H1 (cell line): ENCODE measurements at regions not wholly inside any gene's neighbourhood (a gene's known extent, or its start where the extent isn't known, plus 50 kb on each side); places are given as distances from the start of the nearest gene placed in this dataset.

Experiments used
- CTCF ChIA-PET: fragments of 300-600 bp; sonication (Branson Sonifier 250); formaldehyde crosslinking; loops from one replicate; lab custom pipeline; 2021; ENCODE audit not compliant: partially characterized antibody; lab: Charles Lee
- POLR2A ChIA-PET: fragments of 300-600 bp; sonication (Branson Sonifier 250); formaldehyde crosslinking; loops from one replicate; lab custom pipeline; 2021; ENCODE audit warnings: inconsistent platforms; ENCODE audit not compliant: partially characterized antibody; lab: Charles Lee
- DNase-seq, 2 experiments: peaks; one replicate each; pipeline versions ENCODE4 v3.0.0 to v3.0.0-alpha.2; 2010 to 2022; ENCODE audit warnings: low spot score in 2 of 2, low read depth in 1 of 2, mixed read lengths in 1 of 2
- FAIRE-seq: peaks from 2 replicates; lab custom pipeline; 2011; peaks lifted over from hg19 to GRCh38; lab: Jason Lieb, UNC
- H2AFZ ChIP-seq: 2 replicates; pipeline ENCODE4 v1.8.1; 2012; ENCODE audit warnings: low read length, inconsistent platforms
- H2AK5ac ChIP-seq: 2 replicates; pipeline ENCODE4 v1.6.1; 2013; ENCODE audit warnings: low read depth, low read length
- H2BK120ac ChIP-seq: replicated peaks from 2 replicates; pipeline ENCODE3; 2013; ENCODE audit warnings: low read depth, low read length, inconsistent platforms
- H2BK12ac ChIP-seq: 2 replicates; pipeline ENCODE4 v1.6.1; 2013; ENCODE audit warnings: low read depth, low read length
- H2BK15ac ChIP-seq: 2 replicates; pipeline ENCODE4 v1.6.1; 2013; ENCODE audit warnings: low read length
- H2BK20ac ChIP-seq: 2 replicates; pipeline ENCODE4 v1.6.1; 2013; ENCODE audit warnings: low read length
- H2BK5ac ChIP-seq: 2 replicates; pipeline ENCODE4 v1.6.1; 2013; ENCODE audit warnings: low read depth, low read length
- H3K14ac ChIP-seq: 2 replicates; pipeline ENCODE4 v1.6.1; 2013; ENCODE audit warnings: inconsistent platforms; ENCODE audit not compliant: insufficient read length
- H3K18ac ChIP-seq: 2 replicates; pipeline ENCODE4 v1.6.1; 2013; ENCODE audit warnings: low read length; ENCODE audit errors: extremely low read depth
- H3K23ac ChIP-seq: 2 replicates; pipeline ENCODE4 v1.6.1; 2013; ENCODE audit warnings: inconsistent platforms; ENCODE audit not compliant: insufficient read length
- H3K23me2 ChIP-seq: 2 replicates; pipeline ENCODE4 v1.6.1; 2013; ENCODE audit warnings: low read depth, low read length
- H3K27ac ChIP-seq: 2 replicates; pipeline ENCODE4 v1.6.1; 2011; ENCODE audit warnings: low read depth, low read length, inconsistent platforms
- H3K27me3 ChIP-seq, 4 experiments: replicated peaks in 1 of 4; 1 replicate in 1 of 4; 2 replicates in 3 of 4; pipeline versions ENCODE4 v1.6.1 to v1.8.1; 2011 to 2013; ENCODE audit warnings: low read length in 3 of 4, mild to moderate bottlenecking in 3 of 4, inconsistent platforms in 2 of 4, mixed read lengths in 2 of 4, moderate library complexity in 1 of 4; ENCODE audit not compliant: control insufficient read depth in 3 of 4, insufficient read depth in 3 of 4; ENCODE audit errors: extremely low read depth in 1 of 4
- H3K36me3 ChIP-seq, 4 experiments: 2 replicates each; pipeline versions ENCODE4 v1.6.1 to v1.8.1; 2011 to 2013; ENCODE audit warnings: mild to moderate bottlenecking in 4 of 4, low read length in 3 of 4, moderate library complexity in 2 of 4, control low read depth in 1 of 4, inconsistent platforms in 1 of 4; ENCODE audit not compliant: insufficient read depth in 4 of 4, control insufficient read depth in 2 of 4
- H3K4ac ChIP-seq: replicated peaks from 2 replicates; pipeline ENCODE3; 2013; ENCODE audit warnings: low read length, low read depth, mixed read lengths, inconsistent platforms; ENCODE audit not compliant: insufficient read length
- H3K4me1 ChIP-seq, 4 experiments: replicated peaks in 1 of 4; 1 replicate in 1 of 4; 2 replicates in 3 of 4; pipeline versions ENCODE4 v1.6.1 to v1.8.1; 2011 to 2013; ENCODE audit warnings: low read length in 3 of 4, inconsistent platforms in 2 of 4, mixed read lengths in 1 of 4; ENCODE audit not compliant: insufficient read depth in 4 of 4, control insufficient read depth in 3 of 4
- H3K4me2 ChIP-seq, 2 experiments: 2 replicates each; pipeline versions ENCODE4 v1.6.1 to v1.8.1; 2011 to 2013; ENCODE audit warnings: low read depth in 2 of 2, low read length in 2 of 2, control low read depth in 1 of 2, inconsistent platforms in 1 of 2, mild to moderate bottlenecking in 1 of 2; ENCODE audit not compliant: insufficient read depth in 1 of 2
- H3K4me3 ChIP-seq, 4 experiments: fragments of 200-600, 300-600 bp in 1 of 4; sonication (generic), shearing (Covaris generic), sonication (Bioruptor Twin) in 1 of 4; 2 replicates each; pipeline versions ENCODE4 v1.5.1 to v1.8.1; 2011 to 2016; ENCODE audit warnings: low read length in 4 of 4, low read depth in 3 of 4, control low read depth in 2 of 4, inconsistent platforms in 2 of 4, mild to moderate bottlenecking in 2 of 4, mixed read lengths in 1 of 4, moderate library complexity in 1 of 4; ENCODE audit not compliant: insufficient read depth in 2 of 4; ENCODE audit errors: extremely low read depth in 1 of 4
- H3K56ac ChIP-seq: replicated peaks from 2 replicates; pipeline ENCODE3; 2013; ENCODE audit warnings: low read depth, mild to moderate bottlenecking, mixed read lengths, low read length, inconsistent platforms; ENCODE audit not compliant: insufficient read length
- H3K79me1 ChIP-seq: 2 replicates; pipeline ENCODE4 v1.6.1; 2013; ENCODE audit warnings: low read depth, low read length, control low read depth
- H3K79me2 ChIP-seq, 2 experiments: 2 replicates each; pipeline versions ENCODE4 v1.6.1 to v1.8.1; 2012 to 2013; ENCODE audit warnings: low read length in 2 of 2, mild to moderate bottlenecking in 2 of 2, inconsistent platforms in 1 of 2; ENCODE audit not compliant: insufficient read depth in 2 of 2, control insufficient read depth in 1 of 2
- H3K9ac ChIP-seq, 4 experiments: replicated peaks in 1 of 4; 1 replicate in 1 of 4; 2 replicates in 3 of 4; pipeline versions ENCODE4 v1.6.1 to v1.8.1; 2011 to 2013; ENCODE audit warnings: low read depth in 3 of 4, low read length in 3 of 4, control low read depth in 2 of 4, mild to moderate bottlenecking in 2 of 4, moderate library complexity in 2 of 4, inconsistent platforms in 1 of 4; ENCODE audit errors: extremely low read depth in 1 of 4
- H3K9me3 ChIP-seq, 2 experiments: 2 replicates each; pipeline versions ENCODE4 v1.6.1 to v1.8.1; 2012 to 2013; ENCODE audit warnings: mild to moderate bottlenecking in 2 of 2, moderate library complexity in 2 of 2, control low read depth in 1 of 2, inconsistent platforms in 1 of 2, low read depth in 1 of 2, low read length in 1 of 2, mixed read lengths in 1 of 2; ENCODE audit not compliant: insufficient read depth in 2 of 2
- H4K20me1 ChIP-seq, 2 experiments: replicated peaks in 1 of 2; 2 replicates each; pipeline versions ENCODE3 to v1.8.1; 2011 to 2013; ENCODE audit warnings: inconsistent platforms in 2 of 2, low read length in 2 of 2, mild to moderate bottlenecking in 1 of 2; ENCODE audit not compliant: insufficient read depth in 2 of 2, control insufficient read depth in 1 of 2
- H4K5ac ChIP-seq: 2 replicates; pipeline ENCODE4 v1.6.1; 2013; ENCODE audit warnings: low read length, low read depth, mixed read lengths, inconsistent platforms; ENCODE audit not compliant: insufficient read length
- H4K8ac ChIP-seq: 2 replicates; pipeline ENCODE4 v1.8.0; 2013; ENCODE audit warnings: mild to moderate bottlenecking, moderate library complexity, low read length, inconsistent platforms; ENCODE audit not compliant: insufficient read depth; ENCODE audit errors: extremely low read depth
- H4K91ac ChIP-seq: replicated peaks from 2 replicates; pipeline ENCODE3; 2013; ENCODE audit warnings: low read length, mixed read lengths, inconsistent platforms; ENCODE audit not compliant: insufficient read length
- ASH2L ChIP-seq: fragments of 200-600, 300-600 bp; sonication (generic); IDR thresholded peaks from one replicate; pipeline ENCODE4 v1.7.1; 2017; ENCODE audit warnings: low read length
- BACH1 ChIP-seq: IDR thresholded peaks from 2 replicates; pipeline ENCODE4 v1.6.1; 2012; ENCODE audit warnings: low read length, improper control_type of control experiment
- CREB1 ChIP-seq: IDR thresholded peaks from 2 replicates; pipeline ENCODE4 v1.6.1; 2012; ENCODE audit warnings: inconsistent platforms
- KDM1A ChIP-seq: fragments of 200-600, 300-600 bp; sonication (generic); IDR thresholded peaks from 2 replicates; pipeline ENCODE4 v1.7.1; 2016; ENCODE audit warnings: mild to moderate bottlenecking, low read length, borderline replicate concordance
- KDM4A ChIP-seq: IDR thresholded peaks from one replicate; pipeline ENCODE4 v1.7.1; 2012; ENCODE audit warnings: low read depth, mild to moderate bottlenecking, moderate library complexity, low read length, inconsistent platforms; ENCODE audit not compliant: severe bottlenecking
- NANOG ChIP-seq: IDR thresholded peaks from 2 replicates; pipeline ENCODE4 v1.6.1; 2011; ENCODE audit warnings: low read length, low read depth, mild to moderate bottlenecking, inconsistent platforms; ENCODE audit not compliant: insufficient read depth, poor library complexity, severe bottlenecking
- RBBP5 ChIP-seq: IDR thresholded peaks from 2 replicates; pipeline ENCODE4 v1.7.1; 2012; ENCODE audit warnings: low read depth, mild to moderate bottlenecking, inconsistent platforms, low read length, moderate library complexity, borderline replicate concordance
- SIN3A ChIP-seq, 2 experiments: IDR thresholded peaks in 1 of 2; conservative IDR thresholded peaks in 1 of 2; 2 replicates each; pipeline ENCODE4 v1.6.1; 2011 to 2012; ENCODE audit warnings: low read length in 2 of 2, improper control_type of control experiment in 1 of 2, low read depth in 1 of 2, mild to moderate bottlenecking in 1 of 2
- SP1 ChIP-seq: IDR thresholded peaks from 2 replicates; pipeline ENCODE4 v1.6.1; 2011; ENCODE audit warnings: low read depth, low read length
- SRF ChIP-seq: IDR thresholded peaks from 2 replicates; pipeline ENCODE4 v1.6.1; 2011; ENCODE audit warnings: mild to moderate bottlenecking, low read depth, low read length, moderate library complexity
- TBP ChIP-seq: IDR thresholded peaks from 2 replicates; pipeline ENCODE4 v1.6.1; 2011; ENCODE audit warnings: low read depth, low read length, improper control_type of control experiment
- WGBS, 2 experiments: shearing (Covaris generic) in 1 of 2; methylation state at CpG; one replicate each; pipeline versions ENCODE4 v1.1.6 to v1.1.7; 2013 to 2015; ENCODE audit warnings: low lambda C conversion rate in 2 of 2, mixed read lengths in 2 of 2, inconsistent platforms in 1 of 2, low coverage in 1 of 2, missing lambda C conversion rate in 1 of 2; ENCODE audit not compliant: insufficient replicate concordance in 2 of 2, insufficient coverage in 1 of 2, insufficient read length in 1 of 2; ENCODE audit errors: extremely low coverage in 1 of 2, missing lambda C conversion rate in 1 of 2; 5-methylcytosine and 5-hydroxymethylcytosine counted together
- TF ChIP-seq, protein P1 (sequence below): IDR thresholded peaks from 2 replicates; pipeline ENCODE4 v1.6.1; 2012; ENCODE audit warnings: inconsistent platforms

DNA sequence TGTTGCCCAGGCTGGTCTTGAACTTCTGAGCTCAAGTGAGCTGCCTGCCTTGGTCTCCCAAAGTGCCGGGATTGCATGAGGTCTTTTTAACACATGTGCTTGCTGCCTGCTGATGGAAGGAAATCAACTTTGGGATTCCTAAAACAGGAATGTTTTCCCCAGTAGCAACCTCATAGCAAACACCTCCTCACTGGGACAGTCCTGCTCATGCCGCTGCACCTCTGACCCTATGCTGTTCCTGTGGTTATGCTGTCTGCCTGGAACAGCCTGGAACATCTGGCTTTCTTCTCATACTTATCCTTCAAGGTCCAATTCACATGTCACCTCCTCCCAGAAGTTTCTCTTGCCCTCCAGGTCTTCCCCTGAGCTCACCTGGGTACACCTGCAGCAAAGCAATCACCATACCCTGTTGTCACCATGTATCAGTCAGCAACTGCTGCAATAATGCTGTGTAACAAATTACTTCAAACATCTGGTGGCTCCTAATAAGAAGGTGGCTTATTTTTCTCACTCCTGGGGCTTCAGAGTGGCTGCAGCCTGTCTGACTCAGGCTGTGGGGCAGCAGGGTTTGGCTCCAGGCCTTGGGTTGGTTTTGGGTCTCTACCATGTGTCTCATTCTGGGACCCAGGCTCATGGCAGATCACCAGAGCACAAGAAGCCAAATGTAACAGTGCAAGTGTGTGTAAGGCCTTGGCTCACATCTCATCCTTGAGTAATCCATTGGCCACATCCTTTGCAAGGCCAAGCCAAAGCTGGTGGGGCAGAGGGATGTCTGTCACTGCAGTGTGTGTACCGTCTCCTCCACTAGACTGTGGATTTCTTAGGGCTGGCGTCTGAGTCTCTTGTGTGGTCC, 59.4 kb upstream of the SORCS2 start:
- Histone ChIP-seq H3K23me2 (peaks cover 16% of the 10 kb centered on the region), H3K79me2 (no peaks in the 10 kb centered on the region), H3K9ac (no peak overlapping the region), H2BK5ac (no peak overlapping the region), H3K23ac (no peak overlapping the region), H3K4me3 (no peak overlapping the region), H3K27me3 (peaks cover 0 to 4% (median 0%) of the 10 kb centered on the region in 4 experiments; a peak in 1 of 7 replicates), H4K91ac (no peak overlapping the region), H3K79me1 (no peaks in the 10 kb centered on the region; the same call in none of the 2 replicates), H2AK5ac (no peak overlapping the region), H3K36me3 (no peaks in the 10 kb centered on the region), H3K56ac (no peak overlapping the region), H3K9me3 (no peaks in the 10 kb centered on the region), H3K14ac (no peak overlapping the region), H3K4me1 (peaks cover 0 to 7% (median 4%) of the 10 kb centered on the region in 4 experiments; a peak in 6 of 7 replicates), H3K4me2 (no peak overlapping the region), H3K4ac (no peak overlapping the region), H4K20me1 (peaks cover 0 to 14% of the 10 kb centered on the region in 2 experiments), H3K27ac (no peak overlapping the region), H4K5ac (no peak overlapping the region), H2BK120ac (no peak overlapping the region), H2BK20ac (no peak overlapping the region), H2AFZ (no peak overlapping the region), H4K8ac (no peak overlapping the region), H2BK15ac (no peak overlapping the region), H3K18ac (no peak overlapping the region), H2BK12ac (no peak overlapping the region)
- POLR2A ChIA-PET, result no interaction called here
- DNase-seq (no peak), FAIRE-seq (no peak)
- CTCF ChIA-PET, result interaction anchor here (0.9 to 2.2 kb wide), 2 partner anchors 23 to 31 kb away, joined by 3 to 8 read pairs; no protein-coding TSS in a partner anchor
- 91% methylated on average over 4 of the region's 4 CpGs; no CpG with 5 or more reads in 1 of the 2 experiments for WGBS, 2 experiments
- no peak for TF ChIP-seq SIN3A (conservative IDR thresholded peaks at IDR 0.05 in 1 of 2, IDR thresholded peaks at IDR 0.05 in 1 of 2; ENCODE audit: low read depth in 1 of 2, low read length in 2 of 2)
- TF ChIP-seq BACH1, result no peak
- no peak for TF ChIP-seq SRF
- no peak for TF ChIP-seq TBP
- no peak for TF ChIP-seq NANOG
- TF ChIP-seq ASH2L, result no peak
- TF ChIP-seq KDM1A, result no peak
- TF ChIP-seq SP1, result no peak
- no peak for TF ChIP-seq RBBP5
- TF ChIP-seq, protein P1, sequence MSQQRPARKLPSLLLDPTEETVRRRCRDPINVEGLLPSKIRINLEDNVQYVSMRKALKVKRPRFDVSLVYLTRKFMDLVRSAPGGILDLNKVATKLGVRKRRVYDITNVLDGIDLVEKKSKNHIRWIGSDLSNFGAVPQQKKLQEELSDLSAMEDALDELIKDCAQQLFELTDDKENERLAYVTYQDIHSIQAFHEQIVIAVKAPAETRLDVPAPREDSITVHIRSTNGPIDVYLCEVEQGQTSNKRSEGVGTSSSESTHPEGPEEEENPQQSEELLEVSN, result no peak
- no peak for TF ChIP-seq KDM4A
- no peak for TF ChIP-seq CREB1
